ENCODE measurements at regions not wholly inside any gene's neighbourhood (a gene's known extent, or its start where the extent isn't known, plus 50 kb on each side); places are given as distances from the start of the nearest gene placed in this dataset.

DNA sequence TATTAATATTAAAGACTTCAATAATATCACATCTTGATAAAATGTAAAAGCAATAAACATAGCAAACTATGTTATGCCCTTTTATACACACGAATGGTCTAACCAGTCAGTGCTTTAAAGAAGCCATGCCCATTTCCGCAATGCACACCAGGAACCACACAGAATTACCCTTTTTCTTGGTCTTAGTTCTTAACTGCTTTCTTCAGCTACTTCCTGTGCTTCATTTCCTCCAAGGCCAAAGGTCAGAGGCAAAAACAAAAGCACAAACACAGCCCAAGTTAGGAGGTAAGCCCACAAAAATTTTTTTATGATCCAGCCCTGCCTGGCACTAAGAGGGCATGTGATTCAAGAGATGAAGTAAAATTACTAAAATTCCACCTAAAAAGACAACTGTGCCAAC, 267.2 kb downstream of the FBXO15 start:
- Histone ChIP-seq H3K4me3 (ENCODE audit: low read depth in 1 of 3, low read length in 3 of 3) (no peak overlapping the region), H3K4me1 (ENCODE audit: control insufficient read depth in 4 of 4, insufficient read depth in 4 of 4, low read length in 3 of 4) (no peaks in the 10 kb centered on the region), H3K36me3 (ENCODE audit: control insufficient read depth in 4 of 4, insufficient read depth in 3 of 4, low read depth in 1 of 4, low read length in 3 of 4) (no peaks in the 10 kb centered on the region), H3K9me3 (ENCODE audit: control insufficient read depth in 4 of 4, low read length in 3 of 4) (no peaks in the 10 kb centered on the region), H3K9ac (ENCODE audit: low read depth in 1 of 2, low read length in 2 of 2) (no peak overlapping the region), H3K27ac (ENCODE audit: low read depth in 1 of 2, low read length in 2 of 2) (no peak overlapping the region), H3K27me3 (ENCODE audit: control insufficient read depth in 4 of 4, insufficient read depth in 4 of 4, low read length in 3 of 4) (no peaks in the 10 kb centered on the region)
- TF ChIP-seq FOXA2 (IDR thresholded peaks at IDR 0.05) (no peak), EGR1 (IDR thresholded peaks at IDR 0.05; ENCODE audit: low read depth in 2 of 2) (no peak), FOXA1 (IDR thresholded peaks at IDR 0.05) (no peak), YY1 (IDR thresholded peaks at IDR 0.05) (no peak), NR2F2 (IDR thresholded peaks at IDR 0.05) (no peak), GABPA (IDR thresholded peaks at IDR 0.05 in 1 of 2, conservative IDR thresholded peaks at IDR 0.05 in 1 of 2) (no peak), HNF4G (IDR thresholded peaks at IDR 0.05) (no peak), RAD21 (IDR thresholded peaks at IDR 0.05) (no peak), RXRA (IDR thresholded peaks at IDR 0.05) (no peak), JUND (IDR thresholded peaks at IDR 0.05) (no peak), SP1 (IDR thresholded peaks at IDR 0.05) (no peak)
- TF ChIP-seq, protein P1, sequence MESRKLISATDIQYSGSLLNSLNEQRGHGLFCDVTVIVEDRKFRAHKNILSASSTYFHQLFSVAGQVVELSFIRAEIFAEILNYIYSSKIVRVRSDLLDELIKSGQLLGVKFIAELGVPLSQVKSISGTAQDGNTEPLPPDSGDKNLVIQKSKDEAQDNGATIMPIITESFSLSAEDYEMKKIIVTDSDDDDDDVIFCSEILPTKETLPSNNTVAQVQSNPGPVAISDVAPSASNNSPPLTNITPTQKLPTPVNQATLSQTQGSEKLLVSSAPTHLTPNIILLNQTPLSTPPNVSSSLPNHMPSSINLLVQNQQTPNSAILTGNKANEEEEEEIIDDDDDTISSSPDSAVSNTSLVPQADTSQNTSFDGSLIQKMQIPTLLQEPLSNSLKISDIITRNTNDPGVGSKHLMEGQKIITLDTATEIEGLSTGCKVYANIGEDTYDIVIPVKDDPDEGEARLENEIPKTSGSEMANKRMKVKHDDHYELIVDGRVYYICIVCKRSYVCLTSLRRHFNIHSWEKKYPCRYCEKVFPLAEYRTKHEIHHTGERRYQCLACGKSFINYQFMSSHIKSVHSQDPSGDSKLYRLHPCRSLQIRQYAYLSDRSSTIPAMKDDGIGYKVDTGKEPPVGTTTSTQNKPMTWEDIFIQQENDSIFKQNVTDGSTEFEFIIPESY (IDR thresholded peaks at IDR 0.05) = no peak
- TF ChIP-seq, protein P2, sequence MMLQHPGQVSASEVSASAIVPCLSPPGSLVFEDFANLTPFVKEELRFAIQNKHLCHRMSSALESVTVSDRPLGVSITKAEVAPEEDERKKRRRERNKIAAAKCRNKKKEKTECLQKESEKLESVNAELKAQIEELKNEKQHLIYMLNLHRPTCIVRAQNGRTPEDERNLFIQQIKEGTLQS (IDR thresholded peaks at IDR 0.05) = no peak
- TF ChIP-seq, protein P3, sequence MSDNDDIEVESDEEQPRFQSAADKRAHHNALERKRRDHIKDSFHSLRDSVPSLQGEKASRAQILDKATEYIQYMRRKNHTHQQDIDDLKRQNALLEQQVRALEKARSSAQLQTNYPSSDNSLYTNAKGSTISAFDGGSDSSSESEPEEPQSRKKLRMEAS (IDR thresholded peaks at IDR 0.05) = no peak
- TF ChIP-seq, protein P4, sequence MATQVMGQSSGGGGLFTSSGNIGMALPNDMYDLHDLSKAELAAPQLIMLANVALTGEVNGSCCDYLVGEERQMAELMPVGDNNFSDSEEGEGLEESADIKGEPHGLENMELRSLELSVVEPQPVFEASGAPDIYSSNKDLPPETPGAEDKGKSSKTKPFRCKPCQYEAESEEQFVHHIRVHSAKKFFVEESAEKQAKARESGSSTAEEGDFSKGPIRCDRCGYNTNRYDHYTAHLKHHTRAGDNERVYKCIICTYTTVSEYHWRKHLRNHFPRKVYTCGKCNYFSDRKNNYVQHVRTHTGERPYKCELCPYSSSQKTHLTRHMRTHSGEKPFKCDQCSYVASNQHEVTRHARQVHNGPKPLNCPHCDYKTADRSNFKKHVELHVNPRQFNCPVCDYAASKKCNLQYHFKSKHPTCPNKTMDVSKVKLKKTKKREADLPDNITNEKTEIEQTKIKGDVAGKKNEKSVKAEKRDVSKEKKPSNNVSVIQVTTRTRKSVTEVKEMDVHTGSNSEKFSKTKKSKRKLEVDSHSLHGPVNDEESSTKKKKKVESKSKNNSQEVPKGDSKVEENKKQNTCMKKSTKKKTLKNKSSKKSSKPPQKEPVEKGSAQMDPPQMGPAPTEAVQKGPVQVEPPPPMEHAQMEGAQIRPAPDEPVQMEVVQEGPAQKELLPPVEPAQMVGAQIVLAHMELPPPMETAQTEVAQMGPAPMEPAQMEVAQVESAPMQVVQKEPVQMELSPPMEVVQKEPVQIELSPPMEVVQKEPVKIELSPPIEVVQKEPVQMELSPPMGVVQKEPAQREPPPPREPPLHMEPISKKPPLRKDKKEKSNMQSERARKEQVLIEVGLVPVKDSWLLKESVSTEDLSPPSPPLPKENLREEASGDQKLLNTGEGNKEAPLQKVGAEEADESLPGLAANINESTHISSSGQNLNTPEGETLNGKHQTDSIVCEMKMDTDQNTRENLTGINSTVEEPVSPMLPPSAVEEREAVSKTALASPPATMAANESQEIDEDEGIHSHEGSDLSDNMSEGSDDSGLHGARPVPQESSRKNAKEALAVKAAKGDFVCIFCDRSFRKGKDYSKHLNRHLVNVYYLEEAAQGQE (IDR thresholded peaks at IDR 0.05) = no peak
- no peak for DNase-seq (ENCODE audit: low spot score)
- WGBS = 66% methylated on average over 2 of the region's 2 CpGs

DNA sequence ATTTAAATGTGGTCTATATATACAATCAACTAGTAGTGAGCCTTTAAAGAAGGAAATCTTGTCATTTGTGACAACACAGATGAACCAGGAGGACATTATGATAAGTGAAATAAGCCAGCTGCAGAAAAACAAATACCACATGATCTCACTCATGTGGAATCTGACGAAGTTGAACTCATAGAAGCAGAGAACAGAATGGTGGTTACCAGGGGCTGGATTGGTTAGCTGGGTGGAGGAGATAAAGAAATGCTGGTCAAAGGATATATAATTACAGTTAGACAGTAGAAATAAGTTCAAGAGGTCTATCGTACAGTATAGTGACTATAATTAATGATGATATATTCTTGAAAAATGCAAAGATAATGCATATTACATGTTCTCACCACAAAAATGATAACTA, 267.9 kb downstream of the FBXO15 start:
- Histone ChIP-seq H3K27me3 (ENCODE audit: control insufficient read depth in 4 of 4, insufficient read depth in 4 of 4, low read length in 3 of 4) (no peaks in the 10 kb centered on the region), H3K9me3 (ENCODE audit: control insufficient read depth in 4 of 4, low read length in 3 of 4) (no peaks in the 10 kb centered on the region), H3K36me3 (ENCODE audit: control insufficient read depth in 4 of 4, insufficient read depth in 3 of 4, low read depth in 1 of 4, low read length in 3 of 4) (no peaks in the 10 kb centered on the region), H3K4me3 (ENCODE audit: low read depth in 1 of 3, low read length in 3 of 3) (no peak overlapping the region), H3K9ac (ENCODE audit: low read depth in 1 of 2, low read length in 2 of 2) (no peak overlapping the region), H3K4me1 (ENCODE audit: control insufficient read depth in 4 of 4, insufficient read depth in 4 of 4, low read length in 3 of 4) (no peaks in the 10 kb centered on the region), H3K27ac (ENCODE audit: low read depth in 1 of 2, low read length in 2 of 2) (no peak overlapping the region)
- DNase-seq (ENCODE audit: low spot score) = no peak
- WGBS = 73% methylated on average over 2 of the region's 2 CpGs
- TF ChIP-seq, protein P5, sequence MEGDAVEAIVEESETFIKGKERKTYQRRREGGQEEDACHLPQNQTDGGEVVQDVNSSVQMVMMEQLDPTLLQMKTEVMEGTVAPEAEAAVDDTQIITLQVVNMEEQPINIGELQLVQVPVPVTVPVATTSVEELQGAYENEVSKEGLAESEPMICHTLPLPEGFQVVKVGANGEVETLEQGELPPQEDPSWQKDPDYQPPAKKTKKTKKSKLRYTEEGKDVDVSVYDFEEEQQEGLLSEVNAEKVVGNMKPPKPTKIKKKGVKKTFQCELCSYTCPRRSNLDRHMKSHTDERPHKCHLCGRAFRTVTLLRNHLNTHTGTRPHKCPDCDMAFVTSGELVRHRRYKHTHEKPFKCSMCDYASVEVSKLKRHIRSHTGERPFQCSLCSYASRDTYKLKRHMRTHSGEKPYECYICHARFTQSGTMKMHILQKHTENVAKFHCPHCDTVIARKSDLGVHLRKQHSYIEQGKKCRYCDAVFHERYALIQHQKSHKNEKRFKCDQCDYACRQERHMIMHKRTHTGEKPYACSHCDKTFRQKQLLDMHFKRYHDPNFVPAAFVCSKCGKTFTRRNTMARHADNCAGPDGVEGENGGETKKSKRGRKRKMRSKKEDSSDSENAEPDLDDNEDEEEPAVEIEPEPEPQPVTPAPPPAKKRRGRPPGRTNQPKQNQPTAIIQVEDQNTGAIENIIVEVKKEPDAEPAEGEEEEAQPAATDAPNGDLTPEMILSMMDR (IDR thresholded peaks at IDR 0.05; ENCODE audit: low read depth, low read length, missing input control) = no peak
- TF ChIP-seq, protein P2 (IDR thresholded peaks at IDR 0.05) = no peak
- no peak for TF ChIP-seq FOXA1 (IDR thresholded peaks at IDR 0.05)
- TF ChIP-seq HNF4G (IDR thresholded peaks at IDR 0.05) = no peak
- TF ChIP-seq FOXA2 (IDR thresholded peaks at IDR 0.05) = no peak

Data from liver (tissue), 8 donors.